ENCODE measurements at regions not wholly inside any gene's neighbourhood (a gene's known extent, or its start where the extent isn't known, plus 50 kb on each side); places are given as distances from the start of the nearest gene placed in this dataset.

GRCh38 chr10:130748409-130749057 is 563.0 kb downstream of the TCERG1L start:
- Histone ChIP-seq H3K27ac (no peak overlapping the region), H3K9me3 (ENCODE audit: low read depth) (no peaks in the 10 kb centered on the region), H3K27me3 (replicated peaks; ENCODE audit: insufficient read depth) (no peaks in the 10 kb centered on the region), H3K79me2 (ENCODE audit: insufficient read depth) (no peaks in the 10 kb centered on the region), H4K20me1 (ENCODE audit: insufficient read depth) (no peaks in the 10 kb centered on the region), H3K9me2 (ENCODE audit: insufficient read depth) (no peaks in the 10 kb centered on the region), H3F3A (ENCODE audit: insufficient read depth) (no peaks in the 10 kb centered on the region), H3K4me2 (ENCODE audit: unreplicated experiment) (no peak overlapping the region), H3K9ac (no peak overlapping the region), H3K36me3 (ENCODE audit: low read depth) (no peaks in the 10 kb centered on the region), H3K4me3 (no peak overlapping the region), H2AFZ (no peak overlapping the region), H3K4me1 (ENCODE audit: insufficient read depth) (no peaks in the 10 kb centered on the region)
- no peak for DNase-seq
- WGBS, 2 experiments (ENCODE audit: low coverage in 1 of 2, low lambda C conversion rate in 2 of 2, missing lambda C conversion rate in 2 of 2), result 18 to 29% methylated on average over 14 of the region's 14 CpGs
- TF ChIP-seq EZH2 (IDR thresholded peaks at IDR 0.05; ENCODE audit: insufficient read depth, poor library complexity, severe bottlenecking) (no peak), EZH2phosphoT487 (IDR thresholded peaks at IDR 0.05; ENCODE audit: insufficient read depth, low read depth) (no peak)
- in situ Hi-C loops (cut with MboI), result no loop called here

GRCh38 chr10:130749911-130750310 is 561.6 kb downstream of the TCERG1L start:
- Histone ChIP-seq H3K9ac (no peak overlapping the region), H3K9me3 (ENCODE audit: low read depth) (no peaks in the 10 kb centered on the region), H3K36me3 (ENCODE audit: low read depth) (no peaks in the 10 kb centered on the region), H2AFZ (no peak overlapping the region), H3K4me3 (no peak overlapping the region), H3K4me2 (ENCODE audit: unreplicated experiment) (no peak overlapping the region), H3K4me1 (ENCODE audit: insufficient read depth) (no peaks in the 10 kb centered on the region), H3K79me2 (ENCODE audit: insufficient read depth) (no peaks in the 10 kb centered on the region), H3F3A (ENCODE audit: insufficient read depth) (no peaks in the 10 kb centered on the region), H4K20me1 (ENCODE audit: insufficient read depth) (no peaks in the 10 kb centered on the region), H3K27me3 (replicated peaks; ENCODE audit: insufficient read depth) (no peaks in the 10 kb centered on the region), H3K9me2 (ENCODE audit: insufficient read depth) (no peaks in the 10 kb centered on the region), H3K27ac (no peak overlapping the region)
- WGBS, 2 experiments (ENCODE audit: low coverage in 1 of 2, low lambda C conversion rate in 2 of 2, missing lambda C conversion rate in 2 of 2), result 3 to 20% methylated on average over 1 to 2 of the region's 2 CpGs
- no peak for DNase-seq
- TF ChIP-seq EZH2 (IDR thresholded peaks at IDR 0.05; ENCODE audit: insufficient read depth, poor library complexity, severe bottlenecking) (no peak), EZH2phosphoT487 (IDR thresholded peaks at IDR 0.05; ENCODE audit: insufficient read depth, low read depth) (no peak)
- in situ Hi-C loops (cut with MboI), result no loop called here

DNA sequence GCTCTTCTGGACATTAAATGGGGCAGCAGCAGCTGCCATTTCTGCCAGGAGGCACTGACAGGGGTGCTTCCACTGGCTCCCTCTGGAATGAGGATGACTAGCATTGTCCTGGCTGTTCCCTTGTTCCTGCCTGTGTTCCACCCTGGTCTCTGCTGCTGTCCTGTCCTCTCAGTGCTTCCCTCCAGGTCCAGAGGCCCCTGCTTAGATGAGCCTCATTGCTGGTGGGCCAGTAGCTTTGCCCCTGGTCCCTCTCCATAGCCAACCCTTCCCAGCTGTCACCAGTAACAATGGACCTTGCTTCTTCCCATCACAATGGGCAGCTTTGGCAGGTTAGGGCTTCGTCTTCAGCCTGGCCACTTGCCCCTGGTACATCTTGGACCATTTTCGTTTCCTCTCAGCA is 561.1 kb downstream of the TCERG1L start:
- Histone ChIP-seq H3K27ac (no peak overlapping the region), H3K4me1 (ENCODE audit: insufficient read depth) (no peaks in the 10 kb centered on the region), H3K79me2 (ENCODE audit: insufficient read depth) (no peaks in the 10 kb centered on the region), H3K27me3 (replicated peaks; ENCODE audit: insufficient read depth) (no peaks in the 10 kb centered on the region), H3K9me2 (ENCODE audit: insufficient read depth) (no peaks in the 10 kb centered on the region), H3K4me2 (ENCODE audit: unreplicated experiment) (no peak overlapping the region), H3K9ac (no peak overlapping the region), H3K9me3 (ENCODE audit: low read depth) (no peaks in the 10 kb centered on the region), H2AFZ (no peak overlapping the region), H3K4me3 (no peak overlapping the region), H3K36me3 (ENCODE audit: low read depth) (no peaks in the 10 kb centered on the region), H3F3A (ENCODE audit: insufficient read depth) (no peaks in the 10 kb centered on the region), H4K20me1 (ENCODE audit: insufficient read depth) (no peaks in the 10 kb centered on the region)
- WGBS, 2 experiments (ENCODE audit: low coverage in 1 of 2, low lambda C conversion rate in 2 of 2, missing lambda C conversion rate in 2 of 2), result 5 to 10% methylated on average over 2 of the region's 2 CpGs
- DNase-seq, result no peak
- in situ Hi-C loops (cut with MboI), result no loop called here
- TF ChIP-seq EZH2phosphoT487 (IDR thresholded peaks at IDR 0.05; ENCODE audit: insufficient read depth, low read depth) (no peak), EZH2 (IDR thresholded peaks at IDR 0.05; ENCODE audit: insufficient read depth, poor library complexity, severe bottlenecking) (no peak)

DNA sequence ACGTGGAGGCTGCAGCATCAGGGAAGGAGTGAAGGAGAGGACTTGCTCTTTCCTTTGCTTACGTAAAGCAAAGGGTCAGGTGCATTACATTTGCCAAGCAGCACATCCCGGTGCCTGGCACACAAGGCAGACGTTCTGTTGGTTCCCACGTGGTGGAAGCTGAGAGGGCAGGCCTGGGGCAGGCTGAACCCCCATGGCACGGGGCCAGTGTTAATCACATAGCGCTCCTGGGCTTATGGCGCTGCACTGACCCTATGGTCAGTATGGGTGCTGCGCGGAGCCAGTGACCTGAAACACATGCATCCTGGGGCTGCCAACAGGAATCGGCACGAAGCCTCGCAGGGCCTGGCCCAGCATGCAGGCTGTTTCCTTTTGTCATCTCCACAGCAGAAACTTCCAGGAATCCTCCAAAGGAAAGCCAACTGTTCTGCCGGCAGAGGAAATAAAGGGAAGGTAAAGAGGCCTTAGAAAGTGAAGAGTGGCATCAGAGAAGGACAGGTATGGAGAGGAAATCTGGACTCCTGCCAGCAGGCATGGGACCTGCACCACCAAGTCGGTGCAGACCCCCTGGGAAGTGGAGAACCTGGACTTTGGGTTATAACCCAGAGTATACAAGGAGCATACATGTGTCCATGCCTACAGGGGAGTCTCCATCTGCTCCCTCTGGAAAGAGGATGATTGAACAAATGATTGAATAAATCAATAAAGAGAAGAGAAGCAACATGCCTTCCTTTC is 560.2 kb downstream of the TCERG1L start:
- Histone ChIP-seq H4K20me1 (ENCODE audit: insufficient read depth) (no peaks in the 10 kb centered on the region), H3K9ac (no peak overlapping the region), H3K79me2 (ENCODE audit: insufficient read depth) (no peaks in the 10 kb centered on the region), H3K27ac (no peak overlapping the region), H3K27me3 (replicated peaks; ENCODE audit: insufficient read depth) (no peaks in the 10 kb centered on the region), H2AFZ (no peak overlapping the region), H3K9me2 (ENCODE audit: insufficient read depth) (no peaks in the 10 kb centered on the region), H3K4me1 (ENCODE audit: insufficient read depth) (no peaks in the 10 kb centered on the region), H3K9me3 (ENCODE audit: low read depth) (no peaks in the 10 kb centered on the region), H3K36me3 (ENCODE audit: low read depth) (no peaks in the 10 kb centered on the region), H3F3A (ENCODE audit: insufficient read depth) (no peaks in the 10 kb centered on the region), H3K4me2 (ENCODE audit: unreplicated experiment) (no peak overlapping the region), H3K4me3 (no peak overlapping the region)
- 44 to 46% methylated on average over 15 of the region's 15 CpGs for WGBS, 2 experiments (ENCODE audit: low coverage in 1 of 2, low lambda C conversion rate in 2 of 2, missing lambda C conversion rate in 2 of 2)
- DNase-seq, result no peak
- TF ChIP-seq EZH2phosphoT487 (IDR thresholded peaks at IDR 0.05; ENCODE audit: insufficient read depth, low read depth) (no peak), EZH2 (IDR thresholded peaks at IDR 0.05; ENCODE audit: insufficient read depth, poor library complexity, severe bottlenecking) (no peak)
- in situ Hi-C loops (cut with MboI), result no loop called here

Data from GM23248 (cell line).